ENCODE measurements at regions not wholly inside any gene's neighbourhood (a gene's known extent, or its start where the extent isn't known, plus 50 kb on each side); places are given as distances from the start of the nearest gene placed in this dataset.
"Not testable (repeated sequence)": the region's sequence is repeated elsewhere in the genome, so short reads cannot be mapped to it uniquely, and the experiment has no call there.

DNA sequence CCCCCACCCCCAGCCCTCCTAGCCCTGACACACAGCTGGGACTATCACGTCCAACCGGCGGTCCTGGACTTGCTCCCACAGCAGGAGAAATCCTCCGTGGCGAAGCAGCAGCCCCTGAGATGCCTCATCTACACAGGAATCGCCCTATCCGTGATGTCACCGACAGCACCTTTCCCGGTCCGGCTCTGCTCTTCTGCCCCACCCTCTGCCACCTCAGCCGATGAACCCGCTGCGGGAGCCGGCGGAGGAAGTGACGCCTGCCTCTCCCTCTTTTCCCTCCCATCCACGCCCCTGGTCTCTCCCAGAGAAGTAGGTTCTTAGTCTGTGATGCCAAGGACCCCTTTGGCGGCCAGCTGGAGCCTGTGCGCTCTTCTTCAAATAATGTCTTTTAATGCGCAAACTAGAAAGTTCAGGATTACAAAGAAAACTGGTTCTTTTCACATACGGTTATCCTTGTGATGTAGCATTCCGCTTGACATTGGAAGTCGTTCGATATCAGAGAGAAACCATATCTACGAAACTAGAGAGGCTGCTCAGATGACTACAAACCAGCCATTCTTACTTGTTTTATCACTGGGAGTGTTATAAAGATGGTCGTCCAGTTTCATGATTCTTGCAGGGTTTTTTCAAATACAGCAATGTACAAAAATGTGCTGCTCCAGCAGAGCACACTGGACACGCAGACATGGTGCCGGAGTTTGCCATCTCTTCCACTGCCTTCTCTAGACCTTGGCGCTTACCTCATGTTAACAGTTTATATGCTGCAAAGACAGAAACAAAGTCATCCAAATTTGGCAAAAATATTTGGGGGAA, 120.3 kb downstream of the PPIAL4G start:
- Histone ChIP-seq H3K27ac (ENCODE audit: low read depth in 2 of 2, low read length in 1 of 2) (peak overlapping the region; percentile 70 to 94), H3K4me1 (ENCODE audit: control insufficient read depth in 2 of 2, insufficient read depth in 2 of 2, low read length in 1 of 2) (peaks cover 0 to 5% of the 10 kb centered on the region in 2 donors), H3K9me3 (ENCODE audit: control insufficient read depth in 2 of 2, insufficient read depth in 1 of 2, low read depth in 1 of 2, low read length in 1 of 2) (no peaks in the 10 kb centered on the region), H3K4me3 (ENCODE audit: low read depth in 1 of 2, low read length in 2 of 2) (peak overlapping the region in 1 of 2 donors; percentile 47), H3K36me3 (ENCODE audit: control insufficient read depth in 2 of 2, insufficient read depth in 2 of 2, low read length in 1 of 2) (no peaks in the 10 kb centered on the region), H3K27me3 (ENCODE audit: control insufficient read depth in 1 of 2, insufficient read depth in 2 of 2, low read length in 2 of 2) (no peaks in the 10 kb centered on the region)
- 30 to 37% methylated on average over 29 of the region's 29 CpGs for WGBS, 2 donors

DNA sequence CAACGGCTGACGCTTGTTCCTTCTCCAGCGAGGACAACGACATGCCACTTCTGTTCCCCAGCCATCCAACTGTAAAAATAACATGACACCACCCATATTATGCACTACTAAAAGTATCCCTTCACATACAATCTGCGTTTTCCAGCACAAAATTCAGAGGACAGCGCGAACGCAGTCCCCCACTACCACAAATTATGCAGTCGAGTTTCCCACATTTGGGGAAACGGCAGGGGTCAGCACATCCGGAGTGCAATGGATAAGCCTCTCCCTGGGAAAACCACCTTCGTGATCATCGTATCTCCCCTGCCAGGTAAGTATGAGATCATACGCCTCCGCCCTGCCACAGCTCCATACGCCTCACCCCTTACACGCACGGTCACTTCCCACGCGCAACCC, 120.9 kb downstream of the PPIAL4G start:
- no peaks in the 10 kb centered on the region for H3K9me3 ChIP-seq (ENCODE audit: control insufficient read depth in 2 of 2, insufficient read depth in 1 of 2, low read depth in 1 of 2, low read length in 1 of 2)
- H3K36me3 ChIP-seq (ENCODE audit: control insufficient read depth in 2 of 2, insufficient read depth in 2 of 2, low read length in 1 of 2): no peaks in the 10 kb centered on the region
- H3K27ac ChIP-seq (ENCODE audit: low read depth in 2 of 2, low read length in 1 of 2): peak overlapping the region; percentile 70 to 94
- peaks cover 0 to 5% of the 10 kb centered on the region in 2 donors for H3K4me1 ChIP-seq (ENCODE audit: control insufficient read depth in 2 of 2, insufficient read depth in 2 of 2, low read length in 1 of 2)
- WGBS, 2 donors: 9 to 11% methylated on average over 20 of the region's 20 CpGs
- H3K4me3 ChIP-seq (ENCODE audit: low read depth in 1 of 2, low read length in 2 of 2): peak overlapping the region; percentile 1 to 47
- H3K27me3 ChIP-seq (ENCODE audit: control insufficient read depth in 1 of 2, insufficient read depth in 2 of 2, low read length in 2 of 2): no peaks in the 10 kb centered on the region

DNA sequence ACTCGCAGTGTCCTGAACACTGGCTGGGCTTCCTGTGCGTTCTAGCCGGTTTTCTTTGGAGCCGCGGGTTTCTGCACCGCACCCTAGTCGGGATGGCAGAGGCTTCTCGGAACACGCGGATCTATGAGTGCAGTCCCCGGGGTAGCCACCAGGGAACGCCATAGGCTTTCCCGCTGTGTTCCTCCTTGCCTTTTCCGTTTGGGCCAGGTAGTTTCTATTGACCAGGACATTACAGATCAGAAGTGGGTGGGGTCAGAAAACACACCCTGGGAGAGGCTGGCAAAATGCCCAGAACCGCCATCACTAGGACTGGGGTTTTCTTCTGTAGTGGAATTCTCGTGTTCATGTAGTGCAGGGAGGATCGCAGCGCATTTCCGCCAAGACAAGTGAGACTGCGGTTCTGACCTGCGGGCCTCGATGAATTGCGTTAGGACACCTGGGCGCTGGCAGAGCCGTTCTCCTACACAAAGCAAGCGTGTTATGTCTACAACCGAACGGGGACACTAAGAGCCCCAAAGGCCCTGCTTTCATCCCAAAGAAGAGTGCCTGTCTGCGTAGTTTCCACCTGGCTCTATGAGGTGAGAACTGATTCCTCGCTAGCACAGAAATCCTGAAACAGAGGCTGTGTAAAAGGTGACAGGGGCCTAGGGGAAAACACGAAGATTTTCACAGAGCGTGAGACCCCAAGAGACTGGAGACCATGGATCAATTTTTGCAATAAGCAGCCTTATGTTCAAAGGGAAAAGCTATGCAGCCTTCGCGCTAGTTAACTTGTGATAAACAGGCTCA, 121.5 kb downstream of the PPIAL4G start:
- H3K27me3 ChIP-seq (ENCODE audit: control insufficient read depth in 1 of 2, insufficient read depth in 2 of 2, low read length in 2 of 2); H3K9me3 ChIP-seq (ENCODE audit: control insufficient read depth in 2 of 2, insufficient read depth in 1 of 2, low read depth in 1 of 2, low read length in 1 of 2); H3K36me3 ChIP-seq (ENCODE audit: control insufficient read depth in 2 of 2, insufficient read depth in 2 of 2, low read length in 1 of 2); H3K4me1 ChIP-seq (ENCODE audit: control insufficient read depth in 2 of 2, insufficient read depth in 2 of 2, low read length in 1 of 2): not testable (repeated sequence)
- Histone ChIP-seq H3K4me3 (ENCODE audit: low read depth in 1 of 2, low read length in 2 of 2) (peak overlapping the region; percentile 1 to 47), H3K27ac (ENCODE audit: low read depth in 2 of 2, low read length in 1 of 2) (peak overlapping the region; percentile 70 to 94)
- 12 to 18% methylated on average over 34 of the region's 34 CpGs for WGBS, 2 donors

DNA sequence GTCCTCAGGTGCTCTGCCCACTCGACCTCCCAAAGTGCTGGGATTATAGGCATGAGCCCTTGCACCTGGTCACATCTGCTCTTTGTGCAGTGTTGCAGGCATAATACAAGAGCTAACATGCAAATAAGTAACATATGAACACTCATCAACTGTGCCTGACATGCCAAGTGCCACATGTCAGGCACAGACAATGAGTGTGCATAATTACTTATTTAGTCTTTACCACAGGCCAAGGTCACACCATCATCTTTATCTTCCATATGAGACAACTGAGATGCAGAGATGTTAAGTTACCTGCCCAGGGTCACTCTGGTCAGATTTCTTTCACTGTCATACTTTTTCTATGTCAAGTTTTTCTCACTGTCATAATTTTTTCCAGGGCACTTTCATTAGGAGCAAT, 126.1 kb downstream of the PPIAL4G start:
- Histone ChIP-seq H3K27me3 (ENCODE audit: control insufficient read depth in 1 of 2, insufficient read depth in 2 of 2, low read length in 2 of 2) (peaks cover 0 to 8% of the 10 kb centered on the region in 2 donors), H3K36me3 (ENCODE audit: control insufficient read depth in 2 of 2, insufficient read depth in 2 of 2, low read length in 1 of 2) (no peaks in the 10 kb centered on the region), H3K9me3 (ENCODE audit: control insufficient read depth in 2 of 2, insufficient read depth in 1 of 2, low read depth in 1 of 2, low read length in 1 of 2) (peaks cover 0 to 3% of the 10 kb centered on the region in 2 donors), H3K4me3 (ENCODE audit: low read depth in 1 of 2, low read length in 2 of 2) (no peak overlapping the region), H3K27ac (ENCODE audit: low read depth in 2 of 2, low read length in 1 of 2) (no peak overlapping the region), H3K4me1 (ENCODE audit: control insufficient read depth in 2 of 2, insufficient read depth in 2 of 2, low read length in 1 of 2) (peaks cover 0 to 3% of the 10 kb centered on the region in 2 donors)
- 52 to 54% methylated on average over 1 of the region's 1 CpG for WGBS, 2 donors

DNA sequence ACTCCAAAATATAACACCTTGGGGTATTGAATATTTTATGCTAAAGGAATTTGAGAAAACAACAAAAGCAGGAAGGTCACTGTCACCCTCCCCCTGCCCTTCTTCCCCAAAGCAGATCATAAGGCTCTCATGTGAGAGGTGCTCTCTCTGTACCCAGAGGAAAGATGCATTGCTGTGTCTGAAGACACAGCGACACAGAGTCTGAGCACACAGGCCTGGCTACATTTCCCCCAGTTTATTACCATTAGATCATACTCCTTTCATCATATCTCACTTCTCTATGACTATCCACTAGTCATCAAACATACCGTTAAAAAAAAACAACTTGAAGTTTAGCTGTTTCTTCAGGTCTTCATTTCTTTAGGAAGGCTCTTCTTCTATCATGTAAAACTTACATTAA, 127.1 kb downstream of the PPIAL4G start:
- H3K27ac ChIP-seq (ENCODE audit: low read depth in 2 of 2, low read length in 1 of 2): no peak overlapping the region
- no peaks in the 10 kb centered on the region for H3K4me1 ChIP-seq (ENCODE audit: control insufficient read depth in 2 of 2, insufficient read depth in 2 of 2, low read length in 1 of 2)
- peaks cover 0 to 3% of the 10 kb centered on the region in 2 donors for H3K9me3 ChIP-seq (ENCODE audit: control insufficient read depth in 2 of 2, insufficient read depth in 1 of 2, low read depth in 1 of 2, low read length in 1 of 2)
- peaks cover 0 to 8% of the 10 kb centered on the region in 2 donors for H3K27me3 ChIP-seq (ENCODE audit: control insufficient read depth in 1 of 2, insufficient read depth in 2 of 2, low read length in 2 of 2)
- no peak overlapping the region for H3K4me3 ChIP-seq (ENCODE audit: low read depth in 1 of 2, low read length in 2 of 2)
- 92 to 94% methylated on average over 2 of the region's 2 CpGs for WGBS, 2 donors
- H3K36me3 ChIP-seq (ENCODE audit: control insufficient read depth in 2 of 2, insufficient read depth in 2 of 2, low read length in 1 of 2): no peaks in the 10 kb centered on the region

DNA sequence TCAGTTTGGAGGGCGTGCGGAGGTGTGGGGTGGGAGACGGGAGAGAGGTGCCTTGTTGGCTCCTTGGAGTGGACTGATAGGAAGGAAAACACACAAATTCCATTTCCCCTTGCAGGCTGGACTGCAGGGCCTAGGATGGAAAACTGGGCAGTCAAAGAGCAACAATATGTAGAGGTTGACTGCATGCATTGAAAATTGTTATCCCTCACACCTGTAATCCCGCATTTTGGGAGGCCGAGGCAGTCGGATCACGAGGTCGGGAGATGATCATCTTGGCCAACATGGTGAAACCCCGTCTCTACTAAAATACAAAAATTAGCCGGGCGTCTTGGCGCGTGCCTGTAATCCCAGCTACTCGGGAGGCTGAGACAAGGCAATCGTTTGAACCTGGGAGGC, 128.2 kb downstream of the PPIAL4G start:
- Histone ChIP-seq H3K36me3 (ENCODE audit: control insufficient read depth in 2 of 2, insufficient read depth in 2 of 2, low read length in 1 of 2) (no peaks in the 10 kb centered on the region), H3K4me1 (ENCODE audit: control insufficient read depth in 2 of 2, insufficient read depth in 2 of 2, low read length in 1 of 2) (no peaks in the 10 kb centered on the region), H3K4me3 (ENCODE audit: low read depth in 1 of 2, low read length in 2 of 2) (no peak overlapping the region), H3K9me3 (ENCODE audit: control insufficient read depth in 2 of 2, insufficient read depth in 1 of 2, low read depth in 1 of 2, low read length in 1 of 2) (peaks cover 0 to 3% of the 10 kb centered on the region in 2 donors), H3K27ac (ENCODE audit: low read depth in 2 of 2, low read length in 1 of 2) (no peak overlapping the region), H3K27me3 (ENCODE audit: control insufficient read depth in 1 of 2, insufficient read depth in 2 of 2, low read length in 2 of 2) (peaks cover 0 to 8% of the 10 kb centered on the region in 2 donors)
- 65 to 75% methylated on average over 15 of the region's 15 CpGs for WGBS, 2 donors

DNA sequence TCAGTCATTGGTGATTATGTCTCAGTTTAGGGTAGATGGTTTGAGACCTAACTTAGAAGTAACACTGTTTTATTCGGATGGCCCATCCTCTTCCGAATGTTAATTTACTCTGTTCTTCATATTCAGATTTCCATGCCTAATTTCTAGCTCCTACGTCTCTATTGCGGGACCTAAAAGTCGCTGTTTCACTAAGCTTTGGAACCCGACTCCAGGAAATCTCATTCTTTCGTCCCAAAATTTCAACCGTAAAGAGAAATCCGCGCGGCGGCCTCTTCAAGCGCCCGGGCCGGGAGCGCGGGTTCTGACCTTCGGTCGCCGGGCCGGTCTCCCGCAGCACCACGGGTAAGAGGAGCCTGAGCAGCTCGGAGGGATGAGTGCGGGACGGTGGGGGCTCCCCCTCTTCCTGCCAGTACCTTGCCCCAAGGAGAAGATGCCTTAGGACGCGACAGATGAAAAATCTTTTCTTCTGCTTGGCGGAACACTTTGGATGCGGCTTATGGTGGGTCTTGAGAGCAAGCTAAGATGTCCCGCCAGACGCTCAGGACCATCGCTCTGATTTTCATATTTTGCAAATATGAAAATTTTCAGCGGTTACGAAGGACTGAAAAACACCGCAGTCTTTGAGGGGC, 128.7 kb downstream of the PPIAL4G start:
- 32 to 35% methylated on average over 36 of the region's 36 CpGs for WGBS, 2 donors
- H3K27me3 ChIP-seq (ENCODE audit: control insufficient read depth in 1 of 2, insufficient read depth in 2 of 2, low read length in 2 of 2): peaks cover 0 to 8% of the 10 kb centered on the region in 2 donors
- no peaks in the 10 kb centered on the region for H3K4me1 ChIP-seq (ENCODE audit: control insufficient read depth in 2 of 2, insufficient read depth in 2 of 2, low read length in 1 of 2)
- H3K4me3 ChIP-seq (ENCODE audit: low read depth in 1 of 2, low read length in 2 of 2): no peak overlapping the region
- H3K27ac ChIP-seq (ENCODE audit: low read depth in 2 of 2, low read length in 1 of 2): no peak overlapping the region
- H3K9me3 ChIP-seq (ENCODE audit: control insufficient read depth in 2 of 2, insufficient read depth in 1 of 2, low read depth in 1 of 2, low read length in 1 of 2): peaks cover 0 to 3% of the 10 kb centered on the region in 2 donors
- H3K36me3 ChIP-seq (ENCODE audit: control insufficient read depth in 2 of 2, insufficient read depth in 2 of 2, low read length in 1 of 2): no peaks in the 10 kb centered on the region

DNA sequence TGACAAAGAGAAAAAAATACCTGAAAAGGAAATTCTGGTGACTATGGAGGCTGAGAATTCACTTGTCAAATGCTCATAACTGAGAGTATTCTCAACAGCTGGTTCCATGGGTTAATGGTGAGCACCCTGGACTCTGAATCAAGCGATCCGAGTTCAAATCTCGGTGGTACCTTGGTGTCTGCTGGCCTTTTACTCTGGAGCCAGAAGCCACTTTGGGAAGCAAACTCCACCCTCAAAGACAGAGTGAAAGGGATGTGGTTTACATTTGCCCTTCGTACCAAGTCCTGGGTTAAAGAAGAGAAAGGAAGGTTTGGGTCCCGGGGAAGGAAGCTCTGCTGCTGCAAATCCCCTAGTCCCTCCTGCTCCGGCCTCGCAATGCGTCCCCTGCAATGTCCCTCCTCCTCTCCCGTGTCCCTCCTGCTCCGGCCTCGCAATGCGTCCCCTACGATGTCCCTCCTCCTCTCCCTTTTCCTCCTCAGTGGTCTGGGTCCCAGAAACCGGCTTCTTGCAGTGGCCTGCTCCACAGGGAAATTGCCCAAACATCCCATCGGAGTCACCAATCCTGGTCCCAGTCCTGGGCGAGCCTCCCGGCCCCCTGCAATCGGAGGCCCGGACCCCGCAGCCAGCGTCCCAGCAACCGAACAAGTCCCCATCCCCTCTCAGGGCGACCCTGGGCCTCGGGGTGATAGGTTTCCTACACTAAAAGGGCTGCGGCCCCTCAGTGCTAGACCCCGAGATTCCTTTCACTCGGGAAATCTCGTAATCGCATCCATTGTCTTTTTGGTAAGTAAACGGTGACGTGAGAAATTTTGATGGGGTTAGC, 129.4 kb downstream of the PPIAL4G start:
- H3K4me1 ChIP-seq (ENCODE audit: control insufficient read depth in 2 of 2, insufficient read depth in 2 of 2, low read length in 1 of 2): no peaks in the 10 kb centered on the region
- H3K27ac ChIP-seq (ENCODE audit: low read depth in 2 of 2, low read length in 1 of 2): no peak overlapping the region
- no peak overlapping the region for H3K4me3 ChIP-seq (ENCODE audit: low read depth in 1 of 2, low read length in 2 of 2)
- WGBS, 2 donors: 36 to 44% methylated on average over 31 of the region's 31 CpGs
- peaks cover 0 to 3% of the 10 kb centered on the region in 2 donors for H3K9me3 ChIP-seq (ENCODE audit: control insufficient read depth in 2 of 2, insufficient read depth in 1 of 2, low read depth in 1 of 2, low read length in 1 of 2)
- H3K36me3 ChIP-seq (ENCODE audit: control insufficient read depth in 2 of 2, insufficient read depth in 2 of 2, low read length in 1 of 2): no peaks in the 10 kb centered on the region
- H3K27me3 ChIP-seq (ENCODE audit: control insufficient read depth in 1 of 2, insufficient read depth in 2 of 2, low read length in 2 of 2): peaks cover 0 to 8% of the 10 kb centered on the region in 2 donors
